ENCODE measurements at regions not wholly inside any gene's neighbourhood (a gene's known extent, or its start where the extent isn't known, plus 50 kb on each side); places are given as distances from the start of the nearest gene placed in this dataset.
"Not testable (repeated sequence)": the region's sequence is repeated elsewhere in the genome, so short reads cannot be mapped to it uniquely, and the experiment has no call there.

GRCh38 chr7:65744406-65744805, 128.5 kb upstream of the VKORC1L1 start:
- DNase-seq (ENCODE audit: low read depth) = no peak

DNA sequence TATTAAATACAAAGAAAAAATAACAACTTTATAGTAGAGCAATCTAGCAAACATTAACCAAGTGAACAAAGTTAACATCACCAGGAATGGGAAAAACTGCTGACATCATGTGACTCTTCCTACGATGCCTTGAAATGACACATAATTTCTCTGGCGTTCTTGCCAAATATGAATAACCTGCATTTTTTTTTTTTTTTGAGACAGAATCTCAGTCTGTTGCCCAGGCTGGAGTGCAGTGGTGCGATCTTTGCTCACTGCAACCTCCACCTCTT, 126.5 kb upstream of the VKORC1L1 start:
- peak; percentile 62 for DNase-seq (ENCODE audit: low read depth)

DNA sequence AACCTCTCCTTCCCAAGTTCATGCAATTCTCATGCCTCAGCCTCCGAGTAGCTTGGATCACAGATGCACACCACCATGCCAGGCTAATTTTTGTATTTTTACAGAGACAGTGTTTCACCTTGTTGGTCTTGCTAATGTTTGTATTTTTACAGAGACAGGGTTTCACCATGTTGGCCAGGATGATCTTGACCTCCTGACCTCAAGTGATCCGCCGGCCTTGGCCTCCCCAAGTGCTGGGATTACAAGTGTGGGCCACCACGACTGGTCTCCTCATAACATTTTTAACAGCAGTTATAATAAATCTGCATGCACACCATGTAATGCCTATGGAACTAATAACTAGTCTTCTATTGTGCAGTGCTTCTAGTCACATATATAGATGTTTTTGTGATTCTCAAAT, 123.8 kb upstream of the VKORC1L1 start:
- no peak for DNase-seq (ENCODE audit: low read depth)

DNA sequence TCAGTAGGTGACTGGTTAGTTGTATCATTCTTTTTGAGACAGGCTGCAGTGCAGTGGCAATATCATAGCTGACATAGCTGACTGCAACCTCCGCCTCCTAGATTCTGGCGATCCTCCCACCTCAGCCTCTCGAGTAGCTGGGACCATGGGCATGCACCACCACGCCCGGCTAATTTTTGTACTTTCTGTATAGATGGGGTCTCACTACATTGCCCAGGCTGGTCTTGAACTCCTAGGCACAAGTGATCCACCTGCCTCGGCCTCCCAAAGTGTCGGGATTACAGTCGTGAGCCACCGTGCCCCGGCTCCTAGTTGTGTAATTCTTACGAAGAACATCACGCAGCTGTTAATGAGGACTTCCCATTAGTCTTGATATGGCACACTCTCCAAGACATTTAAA, 123.4 kb upstream of the VKORC1L1 start:
- DNase-seq (ENCODE audit: low read depth) = no peak

DNA sequence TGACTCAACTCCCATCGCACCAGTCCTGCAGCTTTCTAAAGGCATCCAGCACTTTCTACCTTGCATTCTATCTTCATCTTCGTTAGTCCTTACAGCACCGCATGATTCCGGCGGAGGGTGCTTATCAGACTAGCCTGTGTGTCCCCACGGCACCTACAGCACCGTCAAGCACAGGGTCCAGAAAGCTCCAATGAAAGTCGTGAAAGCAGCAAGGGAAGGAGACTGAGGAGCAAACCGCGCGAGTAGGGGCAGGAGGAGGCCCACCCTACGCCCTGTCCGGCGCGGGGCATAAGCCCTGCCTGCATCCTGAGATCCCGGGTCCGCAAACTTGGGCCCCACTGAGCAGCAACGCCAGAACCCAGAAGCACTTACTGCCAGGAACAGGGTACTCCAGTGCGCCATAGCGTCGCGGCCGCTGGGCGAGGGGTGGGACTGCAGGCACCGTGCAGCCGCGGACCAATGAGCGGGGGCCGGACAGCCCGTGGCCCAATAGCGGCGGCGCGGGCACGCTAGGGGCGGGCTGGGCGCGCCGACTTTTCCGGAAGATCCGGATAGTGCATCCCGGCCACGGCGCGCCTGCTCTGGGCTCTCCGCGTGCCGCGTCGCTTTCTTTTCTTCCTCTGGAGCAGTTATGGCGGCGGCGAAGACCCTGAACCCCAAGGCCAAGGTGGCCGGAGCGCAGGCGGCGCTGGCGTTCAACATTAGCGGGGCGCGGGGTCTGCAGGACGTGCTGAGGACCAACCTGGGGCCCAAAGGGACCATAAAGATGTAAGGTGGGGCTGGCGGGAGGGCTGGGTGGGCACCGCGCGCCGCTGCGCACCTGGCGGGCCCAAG, 122.1 kb upstream of the VKORC1L1 start:
- peak; percentile 90 for DNase-seq (ENCODE audit: low read depth)

- not testable (repeated sequence) for DNase-seq (ENCODE audit: low read depth)
Measured at GRCh38 chr7:65754070-65754469, 118.8 kb upstream of the VKORC1L1 start.

- not testable (repeated sequence) for DNase-seq (ENCODE audit: low read depth)
Measured at GRCh38 chr7:65758991-65759390, 113.9 kb upstream of the VKORC1L1 start.

DNA sequence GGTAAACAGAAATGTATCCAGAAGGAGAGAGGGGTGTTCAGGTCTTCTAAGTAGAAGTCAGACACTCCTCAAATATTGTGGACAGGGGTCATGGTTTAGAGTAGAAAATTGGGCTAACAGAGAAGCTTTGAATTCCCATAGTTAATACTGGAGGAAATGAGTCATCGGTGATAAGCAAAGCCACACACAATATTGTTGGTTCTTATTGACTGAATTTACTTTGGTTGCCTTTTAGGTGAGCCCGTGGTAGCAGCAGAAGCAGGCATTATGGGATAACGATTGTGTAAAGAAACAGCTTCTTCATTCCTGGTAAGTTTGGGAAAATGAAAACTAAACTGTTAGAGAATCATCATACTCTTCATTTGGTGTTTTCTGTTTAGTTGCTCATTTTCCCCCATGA, 110.2 kb upstream of the VKORC1L1 start:
- DNase-seq (ENCODE audit: low read depth) = peak; percentile 13

GRCh38 chr7:65763114-65763513, 109.8 kb upstream of the VKORC1L1 start:
- peak; percentile 6 for DNase-seq (ENCODE audit: low read depth)

- peak; percentile 93 for DNase-seq (ENCODE audit: low read depth)
Measured at GRCh38 chr7:65770473-65771225, 102.2 kb upstream of the VKORC1L1 start.

GRCh38 chr7:65771226-65771569, 101.7 kb upstream of the VKORC1L1 start:
- not testable (repeated sequence) for DNase-seq (ENCODE audit: low read depth)

DNA sequence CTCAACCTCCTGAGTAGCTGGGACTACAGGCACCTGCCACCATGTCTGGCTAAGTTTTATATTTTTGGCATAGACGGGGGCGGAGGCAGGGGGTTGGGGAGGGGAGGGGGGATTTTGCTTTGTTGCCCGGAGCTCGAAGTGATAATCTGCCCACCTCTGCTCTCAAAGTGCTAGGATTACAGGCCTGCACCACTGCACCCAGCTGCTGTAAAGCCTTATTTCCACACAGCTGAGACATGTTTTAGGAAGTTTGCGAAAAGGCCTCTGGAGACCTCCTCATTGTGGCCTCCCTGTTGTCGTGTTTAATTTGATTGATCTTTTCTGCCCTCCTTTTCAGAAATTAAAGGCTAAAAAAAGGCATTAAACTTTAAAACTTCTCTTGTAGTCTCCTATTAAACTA, 96.2 kb upstream of the VKORC1L1 start:
- not testable (repeated sequence) for DNase-seq (ENCODE audit: low read depth)

- not testable (repeated sequence) for DNase-seq (ENCODE audit: low read depth)
Measured at GRCh38 chr7:65789943-65790342, 82.9 kb upstream of the VKORC1L1 start.

- DNase-seq (ENCODE audit: low read depth) = not testable (repeated sequence)
Measured at GRCh38 chr7:65791788-65792187, 81.1 kb upstream of the VKORC1L1 start.

DNA sequence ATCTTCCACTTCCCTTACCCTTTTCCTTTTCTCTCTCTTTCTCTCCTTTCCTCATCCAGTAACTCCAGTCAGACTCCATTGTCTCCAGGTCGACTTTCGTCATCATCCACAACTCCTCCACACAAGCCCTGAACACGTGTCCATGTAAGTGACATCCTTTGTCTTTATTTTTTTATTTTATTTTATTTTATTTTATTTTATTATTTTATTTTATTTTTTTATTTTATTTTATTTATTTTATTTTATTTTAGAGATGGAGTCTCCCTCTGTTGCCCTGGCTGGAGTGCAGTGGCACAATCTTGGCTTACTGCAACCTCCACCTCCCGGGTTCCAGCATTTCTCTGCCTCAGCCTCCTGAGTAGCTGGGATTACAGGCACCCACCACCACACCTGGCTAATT, 80.1 kb upstream of the VKORC1L1 start:
- DNase-seq (ENCODE audit: low read depth) = not testable (repeated sequence)

- peak; percentile 72 for DNase-seq (ENCODE audit: low read depth)
Measured at GRCh38 chr7:65794671-65795391, 78.0 kb upstream of the VKORC1L1 start.

DNA sequence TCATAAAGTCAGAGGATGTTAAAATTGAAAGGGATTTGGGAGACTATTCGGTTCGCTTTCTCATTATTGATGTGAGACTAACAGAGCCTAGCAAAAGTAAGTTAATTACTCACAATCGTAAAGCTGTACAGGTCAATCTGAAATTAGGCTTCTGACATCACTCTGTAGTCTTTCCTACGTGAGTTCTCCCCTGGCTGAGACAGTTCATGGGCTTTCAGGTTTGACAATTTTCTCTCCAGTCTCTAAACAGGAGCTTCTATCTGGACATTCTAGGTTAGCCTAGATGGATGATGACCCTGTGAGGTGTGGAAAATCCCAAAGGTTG, 77.5 kb upstream of the VKORC1L1 start:
- DNase-seq (ENCODE audit: low read depth) = not testable (repeated sequence)

GRCh38 chr7:65796205-65796604, 76.7 kb upstream of the VKORC1L1 start:
- no peak for DNase-seq (ENCODE audit: low read depth)

- DNase-seq (ENCODE audit: low read depth) = not testable (repeated sequence)
Measured at GRCh38 chr7:65797086-65797485, 75.8 kb upstream of the VKORC1L1 start.

GRCh38 chr7:65797566-65797965, 75.3 kb upstream of the VKORC1L1 start:
- not testable (repeated sequence) for DNase-seq (ENCODE audit: low read depth)

GRCh38 chr7:65798111-65799075, 74.5 kb upstream of the VKORC1L1 start:
- peak; percentile 77 for DNase-seq (ENCODE audit: low read depth)

DNA sequence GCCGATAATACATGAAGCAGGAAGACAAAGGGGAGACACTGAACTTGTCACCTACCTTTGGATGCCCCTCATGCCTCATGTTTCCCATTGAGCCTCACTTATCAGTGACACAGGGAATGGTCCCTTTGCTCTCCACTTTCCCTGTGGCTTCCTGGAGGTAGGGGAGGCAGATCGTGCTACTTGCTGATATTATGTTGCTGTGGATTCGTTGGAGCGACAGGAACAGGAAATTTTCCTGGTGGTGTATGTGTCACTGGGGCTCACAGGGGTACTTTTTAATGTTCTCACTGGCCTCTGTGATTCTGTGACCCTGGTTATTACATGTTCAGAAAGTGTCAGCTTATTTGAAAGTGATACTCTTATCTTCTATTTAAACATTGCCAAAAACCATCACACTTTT, 72.7 kb upstream of the VKORC1L1 start:
- DNase-seq (ENCODE audit: low read depth) = not testable (repeated sequence)
